NB4 (cell line): ENCODE measurements at regions not wholly inside any gene's neighbourhood (a gene's known extent, or its start where the extent isn't known, plus 50 kb on each side); places are given as distances from the start of the nearest gene placed in this dataset.

ENCODE experiments used
- DNase-seq: peaks from one replicate; pipeline ENCODE4 v3.0.0; 2010; ENCODE audit warnings: low read depth
- H3K4me3 ChIP-seq: one replicate; pipeline ENCODE4 v1.5.1; 2011; ENCODE audit warnings: mild to moderate bottlenecking, low read depth, low read length, moderate library complexity
- CTCF ChIP-seq: IDR thresholded peaks from one replicate; pipeline ENCODE4 v1.5.1; 2012; ENCODE audit warnings: low read depth, low read length
- MAX ChIP-seq: IDR thresholded peaks from 2 replicates; pipeline ENCODE4 v1.6.1; 2011; ENCODE audit warnings: low read depth, low read length
- MYC ChIP-seq: IDR thresholded peaks from 2 replicates; pipeline ENCODE4 v1.6.1; 2011; ENCODE audit warnings: low read depth, low read length
- POLR2A ChIP-seq: IDR thresholded peaks from 2 replicates; pipeline ENCODE4 v1.6.1; 2011; ENCODE audit warnings: mild to moderate bottlenecking; ENCODE audit not compliant: insufficient read length; ENCODE audit errors: extremely low read depth

- H3K4me3 ChIP-seq: no peak overlapping the region
- DNase-seq: no peak
- no peak for TF ChIP-seq MYC
- no peak for TF ChIP-seq POLR2A
- no peak for TF ChIP-seq CTCF
- TF ChIP-seq MAX: no peak
These were observed 137.4 kb upstream of the RBMS1 start for GRCh38 chr2:160630801-160631590.

DNA sequence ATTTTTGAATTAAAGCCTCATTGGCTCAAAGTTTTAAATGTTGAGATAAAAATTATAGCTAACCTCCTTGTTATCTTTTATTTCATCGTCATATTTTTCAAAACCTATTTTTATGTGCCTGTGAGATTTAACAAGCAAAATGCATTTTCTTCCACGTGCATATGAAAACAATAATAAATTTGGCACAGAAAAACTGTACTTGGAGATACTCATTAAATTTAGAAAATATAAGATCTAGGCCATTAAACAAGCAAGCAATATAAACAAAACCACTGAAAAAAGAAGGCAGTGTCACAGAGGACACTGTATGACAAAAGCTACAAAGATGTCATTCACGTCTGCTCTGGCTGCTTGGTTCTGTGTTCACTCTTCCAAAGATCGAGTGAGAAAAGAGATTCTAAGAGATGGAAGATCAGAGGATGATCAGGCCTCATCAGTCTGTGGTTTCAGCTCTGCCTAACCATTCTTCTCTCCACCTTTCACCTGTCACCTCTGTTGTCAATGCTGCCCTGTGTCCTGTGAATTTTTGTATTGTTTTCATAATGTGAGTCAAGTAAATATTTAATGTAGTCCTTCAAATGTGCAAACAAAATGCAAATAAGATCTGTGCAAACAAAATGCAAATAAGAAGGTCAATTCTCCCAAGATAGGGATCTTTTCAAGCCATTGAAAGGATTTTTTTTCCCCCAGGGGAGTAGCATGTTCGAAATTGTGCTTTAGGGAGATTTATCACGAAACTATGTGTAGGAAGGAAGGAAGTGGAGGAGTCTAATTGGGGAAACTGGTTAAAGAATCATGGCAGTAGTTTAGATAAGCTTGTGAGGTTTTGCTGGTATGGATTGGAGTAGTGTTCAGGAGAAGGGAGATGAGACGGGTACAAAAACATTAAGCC is 138.7 kb upstream of the RBMS1 start:
- TF ChIP-seq CTCF (no peak), MYC (no peak), POLR2A (no peak), MAX (no peak)
- no peak overlapping the region for H3K4me3 ChIP-seq
- DNase-seq: no peak

DNA sequence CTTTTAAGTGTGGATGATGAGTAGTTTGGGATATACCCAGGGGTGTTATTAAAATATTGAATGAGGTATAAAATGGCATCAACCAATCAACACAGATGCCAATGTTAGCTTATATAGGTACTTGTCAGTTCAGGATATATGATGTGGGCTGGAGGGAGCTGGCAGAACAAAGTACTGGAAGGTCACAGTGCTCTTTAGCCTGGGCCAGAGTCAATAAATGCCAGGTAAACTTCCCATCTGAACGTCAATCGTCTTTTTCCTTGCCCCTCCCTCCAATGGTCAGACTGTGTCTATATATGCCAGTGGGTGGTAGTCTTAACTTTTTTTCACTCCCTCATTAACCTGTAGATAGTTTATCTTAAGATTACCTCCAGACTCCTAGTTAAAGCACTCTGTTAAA is 140.8 kb upstream of the RBMS1 start:
- no peak for DNase-seq
- TF ChIP-seq CTCF (no peak), MYC (no peak), POLR2A (no peak), MAX (no peak)
- H3K4me3 ChIP-seq: no peak overlapping the region

DNA sequence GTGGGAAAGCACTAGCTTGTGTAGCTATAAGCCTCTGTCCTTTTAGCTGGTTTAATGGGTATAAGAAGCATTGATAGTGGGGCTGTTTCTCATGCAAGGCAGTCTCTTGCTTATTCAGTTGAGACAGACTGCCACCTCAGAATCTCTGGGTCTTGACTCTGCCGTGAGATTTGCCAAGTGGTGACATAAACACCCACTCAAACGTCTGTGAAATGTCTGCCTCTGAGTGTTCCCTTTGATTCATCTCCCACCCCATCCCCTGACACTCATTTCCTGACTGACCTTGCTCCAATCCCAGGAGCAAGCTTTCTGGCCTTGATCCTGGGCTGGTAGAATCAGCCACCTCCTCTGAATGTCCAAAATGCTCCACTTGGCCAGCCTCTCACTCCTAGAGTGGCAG is 141.9 kb upstream of the RBMS1 start:
- no peak overlapping the region for H3K4me3 ChIP-seq
- no peak for TF ChIP-seq CTCF
- TF ChIP-seq MYC: no peak
- no peak for TF ChIP-seq POLR2A
- no peak for TF ChIP-seq MAX
- no peak for DNase-seq

GRCh38 chr2:160639472-160639871 is 145.9 kb upstream of the RBMS1 start:
- TF ChIP-seq MAX (no peak), CTCF (no peak), MYC (no peak), POLR2A (no peak)
- DNase-seq: no peak
- H3K4me3 ChIP-seq: no peak overlapping the region
